Ovary (tissue), 7 donors: ENCODE measurements at regions not wholly inside any gene's neighbourhood (a gene's known extent, or its start where the extent isn't known, plus 50 kb on each side); places are given as distances from the start of the nearest gene placed in this dataset.

Source experiments
- DNase-seq, 5 donors: peaks; one replicate each; pipeline ENCODE4 v3.0.0-alpha.2; 2019 to 2020
- H3K27ac ChIP-seq, 2 donors: fragments of 200-600 bp; one replicate each; pipeline versions ENCODE4 v1.5.1 to v1.8.0; 2019 to 2022
- H3K27me3 ChIP-seq: fragments of 200-600 bp; one replicate; pipeline ENCODE4 v1.8.0; 2022
- H3K36me3 ChIP-seq: fragments of 200-600 bp; sonication (generic); one replicate; pipeline ENCODE4 v1.5.1; 2019
- H3K4me1 ChIP-seq: one replicate; pipeline ENCODE4 v1.8.1; 2013; ENCODE audit warnings: mild to moderate bottlenecking, moderate library complexity; ENCODE audit not compliant: insufficient read depth
- H3K4me3 ChIP-seq: fragments of 200-600 bp; sonication (generic); one replicate; pipeline ENCODE4 v1.5.1; 2017
- H3K9me3 ChIP-seq, 2 donors: fragments of 200-600 bp in 1 of 2; sonication (generic) in 1 of 2; one replicate each; pipeline versions ENCODE4 v1.5.1 to v1.8.1; 2013 to 2019; ENCODE audit warnings: mild to moderate bottlenecking in 1 of 2, moderate library complexity in 1 of 2
- CTCF ChIP-seq, 3 donors: fragments of 450-650 bp in 2 of 3; fragments of 200-600 bp in 1 of 3; IDR thresholded peaks; one replicate each; pipeline versions ENCODE4 v1.5.1 to v1.8.0; 2016 to 2022; ENCODE audit warnings: antibody characterized with exemption in 3 of 3, mild to moderate bottlenecking in 1 of 3
- EP300 ChIP-seq: sonication (generic); formaldehyde crosslinking; IDR thresholded peaks from one replicate; pipeline ENCODE4 v1.6.1; 2017; ENCODE audit warnings: antibody characterized with exemption
- POLR2A ChIP-seq: fragments of 450-650 bp; IDR thresholded peaks from one replicate; pipeline ENCODE4 v1.6.1; 2017; ENCODE audit warnings: antibody characterized with exemption, mild to moderate bottlenecking, moderate library complexity
- WGBS, 3 donors: extraction: QIAGEN DNeasy Blood & Tissue Kit in 1 of 3; methylation state at CpG; one replicate each; pipeline versions ENCODE4 v1.1.5 to v1.1.7; 2013 to 2017; 5-methylcytosine and 5-hydroxymethylcytosine counted together
- intact Hi-C, 4 donors: fragments of 100-400 bp; cut with DNase I; formaldehyde crosslinking; loops; one replicate each; pipeline versions ENCODE4 v1.11.0 to v1.15.1; 2022 to 2023
- donor health status: DM: no; HTN: no; CAD: no; lungs with moderate emphysema.
- donor health status: DM: no; HTN: no; CAD: no.
- donor health status: Bipolar disorder and iron deficiency.
- donor health status: DM: no; HTN: no; CAD: no.
- donor health status: DM: yes; HTN: yes; CAD: no.

GRCh38 chr7:82616059-82616728, 172.6 kb upstream of the CACNA2D1 start:
- 86 to 96% (median 91%) methylated on average over 2 of the region's 2 CpGs for WGBS, 3 donors
- no peaks in the 10 kb centered on the region for H3K4me1 ChIP-seq
- TF ChIP-seq POLR2A = no peak
- H3K27me3 ChIP-seq = no peaks in the 10 kb centered on the region
- no peaks in the 10 kb centered on the region for H3K9me3 ChIP-seq
- H3K4me3 ChIP-seq = no peak overlapping the region
- DNase-seq = no peak
- H3K27ac ChIP-seq = no peak overlapping the region
- intact Hi-C loops = no loop called here
- no peaks in the 10 kb centered on the region for H3K36me3 ChIP-seq

- DNase-seq = no peak
- Histone ChIP-seq H3K36me3 (no peaks in the 10 kb centered on the region), H3K4me1 (no peaks in the 10 kb centered on the region), H3K9me3 (no peaks in the 10 kb centered on the region), H3K27me3 (no peaks in the 10 kb centered on the region), H3K4me3 (no peak overlapping the region), H3K27ac (no peak overlapping the region)
- intact Hi-C loops = no loop called here
- TF ChIP-seq POLR2A (no peak), EP300 (no peak), CTCF (IDR thresholded peaks at IDR 0.05) (no peak)
- 79 to 83% (median 80%) methylated on average over 3 of the region's 3 CpGs for WGBS, 3 donors
Measured at GRCh38 chr7:82615527-82615926, 171.9 kb upstream of the CACNA2D1 start.

- DNase-seq = no peak
- H3K9me3 ChIP-seq = no peaks in the 10 kb centered on the region
- no peaks in the 10 kb centered on the region for H3K27me3 ChIP-seq
- H3K27ac ChIP-seq = no peak overlapping the region
- H3K4me1 ChIP-seq = no peaks in the 10 kb centered on the region
- TF ChIP-seq CTCF (IDR thresholded peaks at IDR 0.05) = no peak
- H3K4me3 ChIP-seq = no peak overlapping the region
- H3K36me3 ChIP-seq = no peaks in the 10 kb centered on the region
- intact Hi-C loops = no loop called here
Measured at GRCh38 chr7:82609746-82610145, 166.2 kb upstream of the CACNA2D1 start.

DNA sequence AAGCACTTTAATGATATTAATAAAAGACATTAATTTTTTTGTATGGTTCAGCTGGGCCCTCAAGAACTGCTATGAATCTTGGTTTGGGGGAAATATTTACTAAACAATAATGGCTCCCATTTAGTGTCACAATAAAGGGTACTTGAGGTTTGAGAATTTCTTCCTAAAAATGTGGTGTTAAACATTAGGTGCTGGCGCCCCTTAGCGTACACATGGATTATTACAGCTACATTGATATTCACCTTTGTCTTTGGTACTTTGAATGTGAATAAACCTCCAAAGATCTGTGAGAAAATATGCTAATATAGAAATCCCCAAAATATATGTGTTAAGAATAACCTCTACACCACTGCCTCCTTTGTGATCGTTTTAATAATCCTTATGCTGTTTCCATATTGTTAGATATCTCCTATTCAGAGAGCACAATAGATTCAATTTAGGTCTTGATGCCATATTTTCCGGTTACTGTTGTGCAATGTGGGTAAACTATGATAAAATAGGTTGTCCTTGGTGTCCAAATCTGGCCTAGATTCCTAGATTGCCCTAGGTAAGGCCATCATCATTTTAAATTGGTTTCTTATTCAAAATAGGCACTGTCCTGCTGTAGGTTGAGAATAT, 161.8 kb upstream of the CACNA2D1 start:
- Histone ChIP-seq H3K27me3 (no peaks in the 10 kb centered on the region), H3K27ac (no peak overlapping the region), H3K9me3 (no peaks in the 10 kb centered on the region), H3K36me3 (no peaks in the 10 kb centered on the region), H3K4me3 (no peak overlapping the region), H3K4me1 (no peaks in the 10 kb centered on the region)
- intact Hi-C loops = no loop called here
- WGBS, 3 donors = 22 to 26% (median 24%) methylated on average over 4 of the region's 4 CpGs
- TF ChIP-seq EP300 (no peak), CTCF (IDR thresholded peaks at IDR 0.05) (peak in 1 of 3 donors; percentile 24), POLR2A (no peak)
- DNase-seq = no peak

GRCh38 chr7:82602066-82602465, 158.5 kb upstream of the CACNA2D1 start:
- no peak for DNase-seq
- no peaks in the 10 kb centered on the region for H3K4me1 ChIP-seq
- no peak overlapping the region for H3K4me3 ChIP-seq
- TF ChIP-seq EP300 = no peak
- no peak for TF ChIP-seq POLR2A
- no peak for TF ChIP-seq CTCF (IDR thresholded peaks at IDR 0.05)
- H3K36me3 ChIP-seq = no peaks in the 10 kb centered on the region
- intact Hi-C loops = no loop called here
- no peaks in the 10 kb centered on the region for H3K9me3 ChIP-seq
- no peak overlapping the region for H3K27ac ChIP-seq
- no peaks in the 10 kb centered on the region for H3K27me3 ChIP-seq
- 94 to 97% (median 96%) methylated on average over 7 of the region's 7 CpGs for WGBS, 3 donors
